ENCODE measurements at regions not wholly inside any gene's neighbourhood (a gene's known extent, or its start where the extent isn't known, plus 50 kb on each side); places are given as distances from the start of the nearest gene placed in this dataset.
"Not testable (repeated sequence)": the region's sequence is repeated elsewhere in the genome, so short reads cannot be mapped to it uniquely, and the experiment has no call there.

DNA sequence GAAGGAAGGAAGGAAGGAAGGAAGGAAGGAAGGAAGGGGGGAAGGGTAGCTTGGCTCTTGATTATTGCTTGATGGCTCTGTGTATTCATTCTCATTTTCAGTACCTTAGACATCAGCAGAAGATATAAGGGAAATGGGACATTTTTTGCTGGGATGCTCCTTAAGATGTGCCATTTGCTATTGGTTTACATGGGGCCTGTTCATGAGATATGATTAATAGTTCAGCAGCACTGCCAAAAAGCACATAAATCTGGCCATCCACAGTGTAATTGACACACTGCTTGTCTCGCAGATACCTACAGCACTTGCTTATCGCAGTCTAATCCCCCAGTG lies 137.5 kb upstream of the JARID2 start:
- DNase-seq = no peak

DNA sequence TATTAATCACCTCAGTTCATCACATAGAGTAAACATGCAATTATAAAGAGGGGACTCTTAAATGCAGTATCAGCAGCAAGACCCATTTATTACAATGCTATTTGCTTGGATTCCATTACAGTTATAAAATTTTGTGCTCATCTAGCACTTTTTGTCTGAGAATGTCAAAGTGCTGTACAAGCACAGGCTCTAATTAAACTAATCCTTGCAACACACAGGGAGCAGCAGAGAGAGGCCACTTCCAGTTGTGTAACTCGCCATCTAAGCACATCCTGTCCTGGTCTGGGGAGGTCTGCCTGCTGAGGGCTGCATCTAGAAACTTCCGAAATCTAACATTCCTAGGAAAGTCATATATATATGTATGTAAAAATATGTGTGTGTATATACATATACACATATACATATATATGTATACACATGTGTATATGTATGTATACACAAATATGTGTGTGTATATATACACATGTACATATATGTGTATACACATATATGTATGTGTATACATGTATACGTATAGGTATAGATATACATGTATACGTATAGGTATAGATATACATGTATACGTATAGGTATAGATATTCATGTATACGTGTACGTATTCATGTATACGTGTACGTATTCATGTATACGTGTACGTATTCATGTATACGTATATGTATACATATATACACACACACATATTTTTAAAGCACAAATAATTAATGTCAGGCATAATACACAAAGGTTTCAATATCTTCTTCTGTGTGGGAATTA lies 136.4 kb upstream of the JARID2 start:
- DNase-seq = peak; percentile 68 to 88 (median 80)

DNA sequence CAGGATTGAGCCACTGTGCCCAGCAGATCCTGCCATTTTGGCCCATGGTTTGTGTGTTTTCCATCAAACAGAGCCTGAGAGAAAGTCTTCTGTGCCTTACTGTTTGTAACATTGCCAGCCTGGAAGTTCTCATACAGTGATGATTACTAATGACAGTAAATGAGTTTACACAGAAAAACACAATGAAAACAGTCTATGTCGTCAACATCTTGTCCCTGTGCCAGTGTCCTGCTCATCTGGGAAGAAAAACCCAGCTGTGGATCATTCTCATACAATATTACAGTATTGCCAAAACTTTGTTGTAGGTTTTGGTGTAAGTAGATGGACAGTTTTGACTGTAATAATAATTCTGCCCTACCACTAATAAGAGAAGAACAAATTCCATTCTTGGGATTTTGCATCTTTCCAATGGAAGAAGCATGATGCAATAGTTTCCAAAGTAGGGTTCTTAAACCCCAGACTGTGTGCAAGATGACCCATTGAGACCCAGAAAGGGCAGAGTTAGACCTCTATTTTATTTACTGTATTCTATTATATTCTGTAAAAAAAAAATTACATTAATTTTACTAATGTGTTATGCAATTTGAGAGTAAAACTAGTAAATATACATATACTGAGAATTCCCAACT lies 135.0 kb upstream of the JARID2 start:
- no peak for DNase-seq

DNA sequence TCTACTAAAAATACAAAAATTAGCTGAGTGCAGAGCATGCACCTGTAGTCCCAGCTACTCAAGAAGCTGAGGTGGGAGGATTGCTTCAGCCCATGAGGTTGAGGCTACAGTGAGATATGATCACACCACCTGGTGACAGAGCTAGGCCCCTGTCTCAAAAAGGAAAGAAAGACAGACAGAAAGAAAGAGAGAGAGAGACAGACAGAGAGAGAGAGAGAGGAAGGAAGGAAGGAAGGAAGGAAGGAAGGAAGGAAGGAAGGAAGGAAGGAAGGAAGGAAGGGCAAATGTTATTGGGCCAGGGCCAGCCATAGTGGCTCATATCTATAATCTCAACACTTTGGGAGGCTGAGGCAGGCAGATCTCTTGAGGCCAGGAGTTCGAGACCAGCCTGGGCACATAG lies 134.3 kb upstream of the JARID2 start:
- DNase-seq = not testable (repeated sequence)

DNA sequence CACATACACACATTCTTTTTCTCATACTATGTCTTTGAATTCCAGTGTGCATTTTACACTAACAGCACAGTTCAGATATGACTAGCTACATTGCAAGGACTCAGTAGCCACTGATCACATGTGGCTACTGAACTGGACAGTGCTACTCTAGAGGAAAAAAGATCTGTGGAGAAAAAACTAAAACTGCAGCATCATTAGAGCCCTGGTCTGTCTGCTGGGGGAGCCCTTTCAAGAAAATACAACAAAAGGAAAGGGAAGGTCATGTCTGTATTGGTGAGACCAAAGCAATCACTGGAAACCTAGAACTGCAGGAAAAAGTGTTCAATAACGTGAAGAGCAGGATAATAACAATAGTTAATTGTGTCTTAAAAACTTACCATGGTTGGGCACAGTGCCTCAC lies 132.3 kb upstream of the JARID2 start:
- DNase-seq = no peak

DNA sequence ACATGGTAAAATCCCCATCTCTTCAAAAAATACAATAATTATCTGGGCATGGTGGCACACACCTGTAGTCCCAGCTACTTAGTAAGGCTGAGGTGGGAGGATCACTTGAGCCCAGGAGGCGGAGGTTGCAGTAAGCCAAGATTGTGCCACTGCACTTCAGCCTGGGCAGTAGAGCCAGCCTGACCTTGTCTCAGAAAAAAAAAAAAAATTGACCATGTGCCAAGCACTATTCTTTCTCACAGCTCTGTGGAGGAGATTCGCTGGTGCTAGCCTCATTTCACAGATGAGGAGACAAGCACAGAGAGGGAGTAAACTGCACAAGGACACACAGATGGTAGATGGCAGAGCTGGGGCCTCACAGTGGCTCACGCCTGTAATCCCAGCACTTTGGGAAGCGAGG lies 131.8 kb upstream of the JARID2 start:
- DNase-seq = no peak

DNA sequence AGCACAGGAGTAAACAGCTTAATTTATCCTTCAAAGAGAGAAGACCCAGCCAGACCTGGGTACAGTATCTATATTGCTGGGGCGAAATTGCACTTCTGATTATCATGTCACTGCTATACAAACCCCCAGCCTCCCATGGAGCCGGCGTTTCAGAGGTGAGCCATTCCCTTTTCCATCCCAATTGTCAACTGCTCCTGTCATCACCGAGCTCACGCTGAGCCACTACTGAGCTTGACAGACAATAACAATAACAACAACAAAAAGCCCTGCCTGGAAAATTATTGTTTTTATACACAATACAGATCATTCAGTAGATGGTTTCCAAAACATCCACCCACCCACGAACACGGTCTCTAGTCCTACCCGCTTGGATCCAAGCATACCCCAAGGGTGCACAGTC lies 129.0 kb upstream of the JARID2 start:
- no peak for DNase-seq

DNA sequence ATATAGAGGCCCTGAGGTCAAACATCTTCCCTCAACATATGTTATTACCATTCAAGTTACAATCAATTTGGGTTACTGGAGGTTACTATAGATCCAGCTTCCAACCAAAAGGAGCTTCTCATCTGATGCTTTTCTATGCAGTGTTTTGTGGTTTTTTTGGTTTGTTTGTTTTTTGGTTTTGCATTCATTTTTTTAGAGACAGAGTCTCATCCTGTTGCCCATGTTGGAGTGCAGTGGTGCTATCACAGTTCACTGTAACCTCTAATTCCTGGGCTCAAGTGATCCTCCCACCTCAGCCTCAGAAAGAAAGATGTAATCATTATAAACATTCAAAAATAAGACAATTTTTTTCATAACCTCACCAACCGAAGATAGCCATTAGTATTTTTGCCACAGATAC lies 124.4 kb upstream of the JARID2 start:
- no peak for DNase-seq

DNA sequence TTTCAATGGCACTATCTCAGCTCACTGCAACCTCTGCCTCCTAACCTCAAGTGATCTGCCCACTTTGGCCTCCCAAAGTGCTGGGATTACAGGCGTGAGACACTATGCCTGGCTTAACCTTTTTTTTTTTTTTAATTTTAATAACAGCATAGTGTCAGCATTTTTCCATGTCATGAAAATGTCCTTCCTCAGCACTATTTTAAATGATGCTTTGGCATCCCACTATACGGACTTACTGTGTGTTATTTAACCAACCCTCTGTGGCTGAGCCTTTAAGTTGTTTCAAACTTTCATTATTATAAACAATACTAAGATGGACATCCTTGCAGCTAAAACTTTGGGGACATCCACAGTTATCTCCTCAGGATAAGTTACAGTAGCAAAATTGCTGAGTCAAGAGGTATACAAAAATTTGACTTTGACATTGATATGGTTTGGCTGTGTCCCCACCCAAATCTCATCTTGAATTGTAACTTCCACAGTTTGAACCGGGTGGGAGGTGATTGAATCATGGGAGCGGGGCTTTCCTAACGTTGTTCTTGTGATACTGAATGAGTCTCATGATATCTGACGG lies 123.8 kb upstream of the JARID2 start:
- no peak for DNase-seq

DNA sequence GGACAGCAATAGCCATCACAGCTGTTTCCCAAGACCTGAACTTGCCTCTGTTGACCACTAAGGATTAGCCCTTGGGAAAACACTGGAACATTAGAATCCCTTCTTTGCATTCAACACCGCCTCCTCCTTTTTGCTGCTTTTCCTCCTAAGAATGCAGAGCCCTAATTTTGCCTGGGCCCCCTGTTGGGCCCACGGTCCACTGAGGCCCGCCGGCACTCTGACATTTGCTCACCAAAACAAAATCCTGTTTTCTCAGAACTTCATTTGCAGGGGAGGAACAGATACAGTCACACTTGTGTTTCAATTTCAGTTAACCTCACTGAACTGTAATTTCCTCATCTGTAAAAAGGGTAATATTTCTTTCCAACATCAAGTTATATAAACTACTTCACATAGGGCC lies 116.0 kb upstream of the JARID2 start:
- DNase-seq = peak in 3 of 4 experiments; percentile 23 to 43 (median 42)

DNA sequence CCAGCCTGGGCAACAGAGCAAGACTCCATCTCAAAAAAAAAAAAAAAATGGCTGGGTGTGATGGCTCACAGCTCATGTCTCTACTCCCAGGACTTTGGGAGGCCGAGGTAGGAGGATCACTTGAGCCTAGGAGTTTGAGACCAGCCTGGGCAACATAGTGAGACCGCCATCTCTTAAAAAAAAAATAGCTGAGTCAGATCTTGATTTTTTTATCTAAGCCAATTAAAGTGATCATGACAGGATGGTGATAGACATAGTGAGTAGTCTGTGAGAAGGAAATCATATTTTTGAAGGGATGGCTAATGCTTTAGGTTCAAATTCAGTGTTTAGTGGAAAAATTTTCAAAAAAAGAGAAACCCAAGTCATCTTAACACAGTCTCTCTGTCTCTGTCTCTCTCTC lies 114.6 kb upstream of the JARID2 start:
- DNase-seq = no peak

DNA sequence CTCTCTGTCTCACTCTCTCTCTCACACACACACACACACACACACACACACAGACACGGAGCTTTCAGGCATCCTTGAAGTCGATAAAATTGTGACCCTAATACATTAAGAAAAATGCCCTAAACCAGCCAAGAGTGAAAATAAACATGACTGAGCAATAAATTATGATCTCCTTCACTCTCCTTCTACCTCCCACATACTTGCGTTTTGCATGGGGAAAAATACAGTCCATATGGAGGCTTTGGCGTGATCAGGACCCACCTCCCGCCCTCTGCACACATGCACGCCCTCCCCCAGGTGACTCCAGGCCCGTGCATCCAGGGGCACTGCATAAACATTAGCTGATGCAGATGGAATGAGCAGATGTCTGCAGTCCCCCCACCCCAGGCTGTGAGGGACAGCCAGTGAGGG lies 114.2 kb upstream of the JARID2 start:
- DNase-seq = no peak

DNA sequence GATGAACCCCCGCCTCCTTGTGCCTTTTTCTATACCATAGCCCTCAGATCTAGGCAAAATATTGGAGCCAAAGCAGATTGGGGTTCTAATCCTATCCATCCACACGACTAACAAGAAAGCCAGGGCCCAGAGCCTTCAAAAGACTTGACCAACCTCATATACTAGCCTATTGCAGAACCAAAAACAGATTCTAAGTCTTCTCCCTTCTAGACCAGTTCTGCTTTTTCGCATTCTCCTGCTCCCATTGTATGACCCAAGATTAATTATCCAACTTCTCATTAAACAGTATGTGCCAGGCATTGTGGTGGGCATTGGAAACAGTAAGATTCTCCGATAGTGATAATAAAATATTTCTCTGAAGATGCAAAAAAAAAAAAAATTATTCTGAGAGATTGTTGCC lies 113.7 kb upstream of the JARID2 start:
- peak in 2 of 4 experiments; percentile 37 to 53 for DNase-seq

DNA sequence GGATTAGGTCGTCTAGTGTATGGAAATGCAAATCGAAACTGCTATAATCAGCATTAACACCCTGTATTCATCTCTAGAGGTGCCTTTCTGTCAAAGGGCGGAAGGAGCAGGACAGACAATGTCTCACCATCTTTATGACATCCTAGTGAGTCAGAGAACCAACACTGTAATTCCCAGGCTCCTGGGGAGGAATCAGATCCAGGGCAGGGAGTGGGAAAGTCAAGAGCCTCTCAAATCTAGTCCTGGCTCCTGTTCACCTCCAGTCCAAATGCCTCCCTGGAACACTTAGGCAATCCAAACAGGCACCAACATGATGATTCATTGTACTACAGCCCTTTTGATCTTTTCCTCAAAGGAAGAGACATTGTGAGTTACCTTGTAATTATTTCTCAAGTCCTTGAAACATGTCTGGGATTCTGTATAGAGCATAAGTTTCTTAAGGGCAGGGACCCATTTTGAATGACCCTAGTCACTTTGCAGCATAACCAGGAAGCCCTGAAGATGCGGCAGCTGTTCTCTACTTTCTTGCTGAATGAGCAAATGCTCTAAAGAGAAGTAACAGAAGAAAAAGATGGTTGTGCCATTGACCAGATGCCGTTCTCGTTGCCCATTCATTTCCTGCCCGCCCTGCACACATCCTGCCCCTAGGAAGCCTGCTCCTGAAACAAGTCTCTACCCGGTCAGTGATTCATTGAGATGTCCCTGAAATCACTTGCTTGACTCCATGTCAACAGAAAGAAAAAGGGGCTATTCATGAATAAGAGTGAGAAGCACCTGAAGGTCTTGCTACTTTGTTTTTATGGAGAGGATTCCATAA lies 112.8 kb upstream of the JARID2 start:
- peak; percentile 40 to 68 (median 58) for DNase-seq

DNA sequence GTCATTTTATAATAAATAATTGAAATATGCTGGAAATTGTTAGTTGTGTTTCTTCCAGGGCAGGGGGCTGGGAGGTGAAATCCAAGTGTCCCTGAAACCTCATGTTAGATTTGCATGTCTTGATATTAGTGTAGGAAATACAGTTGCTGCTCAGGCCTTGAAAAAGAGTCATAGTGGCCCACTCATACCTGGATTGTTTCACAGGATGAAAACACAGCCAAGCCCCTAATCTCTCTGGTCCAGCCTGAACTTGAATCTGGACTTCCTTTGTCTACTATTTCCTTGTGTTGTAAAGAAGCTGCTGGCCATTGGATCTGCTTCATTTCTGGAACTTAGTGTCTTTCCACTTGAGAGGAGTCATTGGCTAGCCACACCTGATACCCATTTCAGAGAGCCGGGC lies 108.8 kb upstream of the JARID2 start:
- no peak for DNase-seq

DNA sequence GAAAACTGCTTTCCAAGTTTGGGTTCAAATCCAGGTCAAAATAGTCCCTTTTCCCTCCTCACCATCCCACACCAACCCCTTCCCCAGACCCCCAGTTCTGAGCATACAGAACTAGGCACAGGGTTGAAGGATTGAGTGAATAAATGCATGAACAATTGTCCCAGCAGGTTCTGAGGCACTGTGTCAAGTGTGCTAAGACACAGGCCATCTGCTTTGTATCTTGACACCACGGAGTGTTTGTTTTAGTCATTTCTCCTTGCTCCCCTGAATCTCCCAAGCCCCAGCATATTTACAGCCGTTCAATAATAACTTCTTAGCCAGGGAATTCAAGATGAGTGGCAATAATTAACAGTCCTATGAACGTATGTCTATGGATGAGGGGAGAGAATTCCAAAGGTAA lies 102.8 kb upstream of the JARID2 start:
- DNase-seq = no peak

DNA sequence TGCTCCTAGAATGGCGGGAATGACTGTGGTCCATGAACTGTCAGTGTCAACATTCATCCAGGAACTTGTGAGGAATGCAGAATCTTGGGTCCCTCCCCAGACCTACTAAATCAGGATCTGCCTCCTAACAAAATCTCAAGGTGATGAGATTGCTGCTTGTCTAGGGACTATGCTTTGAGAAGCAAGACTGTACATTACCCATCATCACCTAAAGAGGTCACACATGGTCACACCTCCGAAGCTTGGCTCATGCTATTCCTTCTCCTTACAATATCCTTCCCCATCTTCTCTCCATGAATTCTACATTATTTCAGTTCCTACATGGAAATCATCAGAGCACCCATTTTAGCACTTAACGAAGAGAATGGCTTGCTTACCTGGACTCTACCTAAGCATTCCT lies 102.3 kb upstream of the JARID2 start:
- no peak for DNase-seq

DNA sequence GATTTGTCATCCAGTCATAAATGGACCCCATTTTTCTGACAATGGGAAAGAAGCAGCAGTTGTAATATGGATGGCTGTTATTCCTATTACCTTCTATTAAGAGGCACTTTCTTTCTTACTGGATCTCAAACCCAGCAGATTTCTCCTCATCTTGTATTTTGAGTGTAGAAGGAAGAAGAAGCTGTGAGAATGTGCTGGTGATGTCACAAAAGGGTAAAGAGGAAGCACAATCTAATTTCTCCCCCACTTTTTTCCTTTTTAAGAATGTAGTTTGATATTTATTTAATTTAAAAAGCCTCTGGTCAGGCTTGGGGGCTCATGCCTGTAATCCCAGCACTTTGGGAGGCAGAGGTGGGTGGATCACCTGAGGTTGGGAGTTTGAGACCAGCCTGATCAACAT lies 100.0 kb upstream of the JARID2 start:
- peak in 2 of 4 experiments; percentile 54 to 67 for DNase-seq

DNA sequence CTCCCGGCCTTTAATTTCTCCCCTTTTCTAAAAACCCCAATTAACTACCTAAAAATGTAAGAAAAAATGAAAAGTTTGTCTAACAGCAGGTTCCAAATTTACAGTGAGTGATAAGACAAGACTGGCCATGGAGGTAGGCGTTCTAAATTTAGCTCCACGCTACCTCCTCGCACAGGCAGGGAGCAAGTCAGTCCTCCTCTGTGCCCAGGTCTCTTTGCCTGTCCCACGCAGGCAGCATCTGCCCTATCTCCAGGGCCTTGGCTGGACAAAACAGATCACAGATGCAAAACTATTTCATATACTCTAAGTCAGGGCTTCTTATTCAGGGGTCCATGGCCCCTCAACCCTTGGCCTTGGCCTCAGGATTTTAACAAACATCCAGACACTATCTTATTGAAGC lies 98.0 kb upstream of the JARID2 start:
- DNase-seq = no peak

DNA sequence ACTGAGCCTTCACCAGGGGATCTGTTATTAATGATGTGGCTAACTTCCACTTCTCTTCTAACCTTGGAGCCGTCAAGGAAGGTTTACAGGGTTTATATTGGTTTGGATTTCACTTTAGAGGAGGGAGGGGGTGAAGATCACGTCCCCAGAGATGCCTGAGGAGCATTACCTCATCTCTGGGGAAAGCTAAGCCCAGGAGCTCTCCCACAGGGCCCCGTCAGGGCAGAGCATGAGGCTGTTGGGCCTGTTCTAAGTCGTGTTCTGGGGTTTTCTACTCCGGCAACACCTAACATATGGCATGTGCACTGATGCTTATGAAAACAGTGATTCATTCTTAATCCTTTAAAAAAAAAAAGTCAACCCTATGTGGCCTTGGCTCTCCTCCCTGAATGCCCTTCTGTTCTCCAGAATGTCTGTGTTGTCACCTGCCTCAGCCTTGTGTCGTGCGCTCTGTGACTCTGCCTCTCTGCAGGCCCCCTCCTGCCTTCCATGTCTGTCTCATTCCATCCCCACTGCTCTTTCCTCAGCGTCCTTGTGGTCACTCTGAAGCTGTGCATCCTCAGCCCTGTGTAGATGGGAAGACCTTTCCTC lies 97.4 kb upstream of the JARID2 start:
- no peak for DNase-seq

DNA sequence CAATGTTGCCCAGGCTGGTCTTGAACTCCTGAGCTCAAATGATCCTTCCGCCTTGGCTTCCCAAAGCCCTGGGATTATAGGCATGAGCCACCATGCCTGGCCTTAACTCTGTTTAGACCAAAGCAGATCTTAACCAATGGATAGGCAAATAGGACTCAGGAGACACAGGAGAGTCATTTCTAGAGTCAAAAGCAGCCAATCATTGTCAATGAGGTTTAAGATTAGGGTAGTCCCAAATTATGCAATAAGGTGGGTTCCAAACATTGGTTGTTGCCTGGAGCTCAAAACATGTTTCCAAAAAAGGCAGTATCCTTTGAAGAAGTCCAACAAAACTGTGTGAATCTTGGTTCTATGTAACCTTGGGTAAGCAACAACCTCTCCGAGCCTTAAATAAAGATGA lies 95.7 kb upstream of the JARID2 start:
- DNase-seq = no peak

DNA sequence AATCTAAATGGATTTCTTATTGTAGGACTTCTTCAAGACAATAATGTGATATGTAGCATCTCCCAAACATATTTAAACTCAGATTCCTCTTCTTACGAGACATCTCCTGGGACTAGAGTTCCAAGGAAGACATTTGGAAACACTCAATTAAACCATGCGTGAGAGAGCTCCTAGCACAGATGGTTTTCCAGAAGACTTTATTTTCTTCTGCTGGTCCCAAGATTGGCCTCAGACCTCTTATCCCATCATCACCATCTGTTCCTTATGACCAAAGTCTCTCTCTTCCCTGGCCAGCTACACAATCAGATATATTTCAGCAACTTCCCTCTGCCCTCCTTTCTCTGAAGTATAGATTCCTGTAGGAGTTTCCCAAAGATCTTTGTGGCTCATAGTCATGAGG lies 93.2 kb upstream of the JARID2 start:
- DNase-seq = no peak

DNA sequence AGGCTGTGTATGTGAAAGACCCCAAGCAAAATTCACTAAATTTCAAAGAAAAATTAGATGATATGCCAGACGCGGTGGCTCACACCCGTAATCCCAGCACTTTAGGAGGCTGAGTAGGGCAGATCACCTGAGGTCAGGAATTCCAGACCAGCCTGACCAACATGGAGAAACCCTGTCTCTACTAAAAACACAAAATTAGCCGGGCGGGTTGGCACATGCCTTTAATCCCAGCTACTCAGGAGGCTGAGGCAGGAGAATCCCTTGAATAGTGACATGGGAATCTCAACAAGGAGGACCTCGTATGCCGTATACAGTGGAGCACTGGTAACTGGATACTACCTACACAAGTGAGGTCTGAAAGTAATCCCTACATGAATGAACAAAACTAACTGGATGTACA lies 92.7 kb upstream of the JARID2 start:
- DNase-seq = no peak
